NCI-H1105 (cell line): ENCODE measurements at regions not wholly inside any gene's neighbourhood (a gene's known extent, or its start where the extent isn't known, plus 50 kb on each side); places are given as distances from the start of the nearest gene placed in this dataset.

Experiments used
- DNase-seq: peaks from one replicate; lab custom pipeline; 2025; lab: John Stamatoyannopoulos, UW

DNA sequence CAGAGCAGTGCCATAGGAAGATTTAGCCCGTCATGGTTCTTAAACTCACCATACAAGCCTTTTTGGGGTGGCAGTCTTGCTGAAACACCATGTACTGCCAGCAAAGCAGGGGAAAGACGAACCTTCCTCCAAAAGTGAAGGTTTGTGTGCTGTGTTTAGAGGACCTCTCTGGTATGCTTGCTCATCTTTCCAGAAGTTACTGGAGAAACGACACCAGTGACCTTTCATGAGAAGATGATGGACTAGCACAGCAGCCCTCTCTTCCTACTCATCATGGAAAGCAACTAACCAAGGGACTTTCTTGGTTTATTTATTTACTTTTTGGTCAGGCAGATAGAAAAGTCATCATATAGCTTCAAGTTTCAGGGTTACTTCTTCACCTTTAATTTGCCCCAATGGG is 247.4 kb downstream of the PTEN start:
- no peak for DNase-seq

DNA sequence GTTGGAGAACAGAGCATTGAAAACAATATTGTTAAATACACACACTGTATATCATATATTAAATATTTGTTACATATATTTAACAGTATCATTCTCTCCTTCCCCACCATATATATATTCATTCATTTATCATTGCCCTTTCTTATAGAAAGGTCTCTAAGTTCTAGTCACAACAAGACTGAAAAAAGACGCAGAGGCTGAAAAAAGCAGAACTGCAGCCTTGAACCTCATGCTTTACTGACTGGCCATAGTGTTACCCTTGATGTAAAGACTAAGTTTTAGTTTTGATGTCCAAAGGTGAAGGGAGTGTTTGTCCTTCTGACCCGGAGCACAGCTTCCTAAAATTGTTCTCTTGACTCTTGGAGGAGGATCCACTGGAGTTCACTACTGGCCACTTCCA is 247.9 kb downstream of the PTEN start:
- DNase-seq, result no peak

DNA sequence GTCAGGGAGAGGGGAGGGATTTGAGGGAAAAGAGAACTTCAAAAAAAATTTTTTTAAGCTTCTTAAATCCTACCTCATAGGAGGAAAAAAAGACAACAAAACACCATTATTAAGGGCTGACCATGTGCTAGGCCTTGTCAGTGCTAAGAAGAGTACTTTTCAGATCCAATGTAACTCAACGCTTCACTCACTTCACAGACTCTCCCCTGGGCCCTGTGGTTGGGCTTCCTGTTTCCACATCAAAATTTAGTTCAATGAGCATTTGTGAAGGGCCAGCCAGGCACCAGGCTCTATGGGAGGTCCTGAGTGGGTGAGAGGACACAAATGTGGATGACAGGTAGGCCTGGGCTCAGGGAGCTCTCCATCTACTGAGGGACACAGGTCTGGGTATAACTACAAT is 249.8 kb downstream of the PTEN start:
- DNase-seq, result no peak

DNA sequence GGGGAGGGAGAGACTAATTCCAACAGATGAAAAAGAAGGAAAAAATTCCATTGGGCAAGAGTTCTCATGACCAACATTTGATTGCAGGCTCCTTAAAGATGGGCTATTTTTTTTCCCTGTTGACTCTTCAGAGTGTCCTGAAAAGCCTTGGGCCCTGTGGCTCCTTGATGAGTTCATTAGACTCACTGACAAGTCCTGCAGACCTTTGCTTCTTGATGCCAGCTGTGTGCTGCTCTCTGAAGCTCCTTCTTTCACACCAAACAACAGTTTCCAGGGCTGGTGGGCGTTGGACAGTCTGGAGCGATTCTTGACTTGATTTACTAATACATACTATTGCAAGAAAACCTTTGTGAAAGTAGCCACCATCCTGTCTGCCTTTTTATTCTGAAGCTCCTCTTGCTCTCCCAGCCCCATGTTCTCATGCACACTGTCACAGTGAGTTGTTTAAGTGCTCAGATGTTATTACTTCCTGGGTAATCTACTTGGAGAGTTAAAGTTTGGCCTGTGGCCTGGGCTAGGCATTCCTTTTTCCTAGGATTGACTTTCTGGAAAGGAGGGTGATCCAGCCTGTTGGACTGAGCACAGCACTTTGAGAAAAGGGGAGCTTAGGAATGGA is 250.3 kb downstream of the PTEN start:
- no peak for DNase-seq

DNA sequence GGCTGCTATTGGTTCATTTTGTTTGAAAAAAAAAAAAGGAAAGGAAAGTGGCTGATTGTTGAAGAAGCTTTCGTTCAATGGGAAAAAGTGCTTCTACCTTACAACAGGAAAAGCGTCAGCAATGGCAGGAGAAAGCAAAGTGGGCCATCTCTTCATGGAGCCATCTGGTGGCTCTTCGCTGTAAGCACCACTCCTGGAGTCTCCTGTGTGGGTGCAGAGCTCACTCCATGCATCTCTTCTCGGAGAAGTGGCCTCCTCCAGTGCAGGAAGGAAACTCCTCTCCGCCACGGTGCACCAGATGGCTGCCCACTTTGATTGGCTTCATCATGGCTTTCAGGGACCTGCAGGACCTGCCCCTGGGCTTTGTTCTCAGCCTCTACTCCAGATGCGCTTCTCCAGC is 250.9 kb downstream of the PTEN start:
- peak; percentile 14 for DNase-seq

DNA sequence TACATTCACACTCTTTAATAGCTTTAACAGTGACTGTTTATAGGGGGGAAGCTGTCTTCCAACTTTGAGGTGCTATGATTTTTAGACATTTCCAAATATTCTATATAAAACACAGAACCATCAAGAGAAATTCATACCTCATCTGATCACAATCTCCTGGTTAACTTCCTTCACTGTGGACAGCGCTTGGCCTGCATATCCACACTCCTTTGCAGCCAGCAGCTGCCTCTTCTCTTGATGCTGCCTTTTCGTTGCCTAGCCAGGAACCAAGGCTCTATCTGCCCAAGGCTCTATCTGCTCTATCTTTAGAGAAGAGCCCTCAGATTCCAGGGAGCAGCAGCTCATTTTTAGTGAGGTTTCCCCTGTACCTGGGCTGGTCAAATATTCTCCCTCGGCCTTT is 252.0 kb downstream of the PTEN start:
- DNase-seq, result no peak

DNA sequence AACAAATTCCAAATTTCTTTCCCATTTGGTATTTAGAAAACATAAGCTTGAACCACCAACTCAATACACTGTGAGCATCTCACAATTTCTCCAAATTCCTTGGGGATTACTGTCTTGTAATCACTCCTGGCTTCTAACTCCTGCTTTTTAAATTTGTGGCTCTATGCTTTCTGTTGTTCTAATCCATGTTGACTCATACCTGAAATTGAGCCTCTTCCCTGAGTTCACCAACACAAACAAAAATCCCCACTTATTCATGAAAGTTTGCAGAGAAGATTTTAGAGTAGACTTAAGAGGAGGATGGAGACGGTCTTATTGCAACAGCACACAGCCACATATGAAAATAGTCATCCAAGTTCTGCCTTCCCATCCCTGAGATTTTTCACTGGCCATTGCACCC is 252.5 kb downstream of the PTEN start:
- DNase-seq, result no peak

DNA sequence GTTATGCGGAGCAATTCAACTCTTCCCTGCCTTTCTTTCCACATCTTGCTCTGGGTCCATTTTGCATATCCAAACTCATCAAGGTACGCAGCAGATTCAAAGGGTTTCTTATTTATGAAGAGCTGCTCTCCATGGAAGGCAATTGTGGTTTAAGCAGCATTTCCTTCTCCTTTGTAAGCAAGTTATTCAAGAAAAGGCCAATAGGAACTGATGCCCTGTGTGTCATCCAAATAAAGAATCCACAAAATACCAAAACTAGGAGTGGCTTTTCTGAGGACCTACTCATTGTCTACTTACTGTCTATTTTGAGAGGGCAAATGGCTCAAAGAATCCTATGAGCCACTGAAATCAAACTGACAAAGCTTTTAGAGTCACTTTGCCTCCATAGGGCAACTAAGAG is 253.1 kb downstream of the PTEN start:
- no peak for DNase-seq

DNA sequence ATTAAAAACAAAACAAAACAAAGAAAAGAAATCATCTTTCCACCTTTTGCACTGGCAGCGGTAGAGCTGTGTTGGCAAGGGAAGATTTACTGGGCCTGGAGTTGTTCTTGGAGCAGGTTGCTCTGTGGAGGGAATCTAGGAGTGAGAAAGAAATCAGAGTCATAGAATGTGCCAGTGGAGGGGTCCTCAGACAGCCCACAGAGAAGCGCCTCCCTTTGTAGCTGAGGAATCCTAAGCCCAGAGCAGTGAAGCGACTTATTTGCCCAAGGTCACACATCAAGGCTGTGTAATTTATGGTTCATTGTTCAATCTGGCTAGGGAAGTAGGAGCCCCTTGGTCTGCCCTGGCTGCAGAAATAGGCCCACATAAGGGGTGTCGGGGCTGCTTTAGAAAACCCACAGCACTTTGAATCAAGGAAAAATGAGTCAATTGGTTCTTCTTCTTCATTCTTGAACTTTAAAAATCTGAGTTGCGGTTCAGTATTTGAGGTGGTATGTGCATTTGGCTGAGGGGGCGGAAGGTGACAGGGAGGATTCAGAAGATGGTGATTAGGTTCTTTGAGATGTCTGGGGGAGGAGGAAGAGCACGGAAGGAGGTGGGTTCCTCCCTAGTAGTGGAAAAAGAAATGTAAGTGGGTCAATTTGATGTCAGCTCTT is 253.7 kb downstream of the PTEN start:
- no peak for DNase-seq

DNA sequence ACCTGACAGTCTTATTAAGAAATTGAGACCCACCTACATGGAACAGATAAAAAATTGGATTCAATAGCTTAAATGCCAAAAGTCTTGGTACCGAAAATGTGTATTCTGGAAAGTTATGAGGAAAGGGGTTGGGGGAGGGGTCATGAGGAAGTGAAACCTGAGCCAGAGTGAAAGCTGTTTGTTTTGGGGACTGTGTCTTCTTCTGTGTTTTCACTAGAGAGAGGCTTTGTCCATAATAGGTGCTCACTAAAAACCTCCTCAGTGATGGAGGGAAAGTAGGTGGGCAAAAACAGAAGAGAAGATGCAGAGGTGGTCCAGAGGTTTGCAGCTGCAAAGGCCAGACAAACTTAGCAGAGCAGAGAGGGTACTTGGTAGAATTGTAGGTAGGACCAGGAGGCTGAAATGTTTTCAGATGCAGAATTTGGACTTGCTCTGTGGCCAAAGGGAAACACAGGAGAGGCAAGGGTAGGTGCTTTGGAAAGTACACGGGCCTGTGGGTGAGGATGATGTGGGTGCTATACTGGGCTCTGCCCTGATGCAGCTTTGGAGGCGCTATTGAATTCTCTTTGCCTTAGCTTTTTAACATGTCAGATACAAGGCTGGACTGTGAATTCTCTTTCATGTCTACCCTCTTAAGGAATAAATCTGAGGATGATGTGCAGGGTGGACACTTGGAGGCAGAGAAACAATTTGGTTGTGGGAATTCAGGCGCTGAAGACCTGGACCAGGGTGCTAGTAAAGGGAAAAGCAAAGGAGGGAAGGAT is 254.6 kb downstream of the PTEN start:
- DNase-seq, result no peak

DNA sequence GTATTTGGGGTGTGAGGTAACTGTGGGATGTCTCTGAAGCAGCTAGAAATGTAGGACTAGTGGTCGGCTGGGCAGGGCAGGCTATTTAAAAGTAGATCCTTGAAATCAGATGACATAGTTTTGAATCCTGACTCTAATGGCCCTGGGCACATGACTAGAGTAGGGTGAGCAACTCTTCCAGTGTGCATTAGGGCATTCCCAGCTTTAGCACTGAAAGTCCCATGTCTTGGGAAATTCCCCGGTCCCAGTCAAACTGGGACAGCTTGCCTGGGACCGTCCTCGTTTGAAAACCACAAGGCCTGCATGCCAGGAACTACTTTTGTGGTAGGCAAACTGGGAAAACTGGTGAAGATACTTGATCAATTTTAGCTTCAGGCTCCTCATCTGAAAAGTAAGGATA is 255.3 kb downstream of the PTEN start:
- no peak for DNase-seq

DNA sequence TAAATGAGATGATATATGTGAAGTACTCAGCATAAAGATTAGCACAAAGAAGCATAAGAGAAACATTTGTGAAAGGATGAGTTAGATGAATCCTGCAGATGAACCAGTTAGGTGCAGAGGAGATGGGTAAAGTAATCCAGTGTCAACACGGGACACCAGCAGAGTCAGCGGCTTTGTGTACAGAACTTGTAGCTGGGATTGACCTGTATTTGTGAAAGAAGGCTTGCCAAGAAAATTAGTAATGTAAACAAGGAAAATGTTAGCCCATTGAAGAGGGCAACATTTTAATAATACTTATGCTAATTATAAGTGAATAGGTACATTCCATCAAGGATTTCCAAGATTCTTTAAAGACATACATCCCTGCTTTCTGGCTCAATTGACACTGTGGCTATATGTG is 255.7 kb downstream of the PTEN start:
- no peak for DNase-seq

DNA sequence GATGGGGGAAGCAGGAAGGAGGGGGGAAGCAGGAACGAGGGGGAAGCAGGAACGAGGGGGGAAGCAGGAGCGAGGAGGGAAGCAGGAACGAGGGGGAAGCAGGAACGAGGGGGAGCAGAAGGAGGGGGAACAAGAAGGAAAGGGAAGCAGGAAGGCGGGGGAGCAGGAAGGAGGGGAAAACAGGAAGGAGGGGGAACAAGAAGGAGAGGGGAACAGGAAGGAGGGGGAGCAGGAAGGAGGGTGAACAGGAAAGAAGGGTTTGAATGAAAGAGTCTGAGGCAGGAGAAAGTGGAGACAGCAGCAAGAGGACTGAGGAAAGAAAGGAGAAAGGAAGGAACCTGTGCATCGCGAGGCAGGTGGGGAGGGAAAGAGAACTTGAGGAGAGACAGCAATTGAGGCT is 256.6 kb downstream of the PTEN start:
- no peak for DNase-seq

DNA sequence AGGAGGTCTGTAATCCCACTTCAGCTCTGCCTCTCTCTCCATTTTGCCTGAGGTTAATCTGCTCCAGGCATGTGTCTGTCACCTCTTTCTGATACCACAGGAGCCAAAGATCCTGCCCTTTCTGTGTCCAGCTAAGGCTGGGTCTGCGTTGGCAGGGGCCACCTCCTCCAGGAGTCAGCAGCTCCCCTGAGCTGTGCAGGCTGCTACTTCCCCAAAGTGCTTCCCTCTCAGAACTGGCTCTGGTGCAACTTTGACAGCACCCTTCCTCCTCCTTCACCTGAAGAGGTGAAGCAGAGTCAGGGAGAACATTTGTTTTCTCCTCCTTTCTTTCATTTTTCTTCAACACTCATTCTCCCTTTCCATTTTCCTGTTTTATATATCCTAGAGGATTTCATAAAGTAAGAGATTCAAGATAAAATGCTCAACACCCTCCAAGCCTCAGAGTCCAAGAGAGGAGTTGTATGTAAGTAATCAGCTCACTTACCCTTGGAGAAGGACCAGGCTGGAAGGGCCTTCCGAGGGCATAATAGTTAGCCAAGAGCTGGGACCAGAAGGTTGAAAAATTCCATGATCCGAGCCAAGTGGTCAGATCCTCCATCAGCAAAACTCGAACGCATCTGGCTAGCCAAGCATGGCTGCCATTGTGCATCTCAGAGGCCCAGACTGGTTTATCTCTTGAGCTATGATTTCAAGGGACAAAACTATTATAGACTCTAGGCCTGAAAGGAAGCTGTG is 257.3 kb downstream of the PTEN start:
- DNase-seq, result no peak

DNA sequence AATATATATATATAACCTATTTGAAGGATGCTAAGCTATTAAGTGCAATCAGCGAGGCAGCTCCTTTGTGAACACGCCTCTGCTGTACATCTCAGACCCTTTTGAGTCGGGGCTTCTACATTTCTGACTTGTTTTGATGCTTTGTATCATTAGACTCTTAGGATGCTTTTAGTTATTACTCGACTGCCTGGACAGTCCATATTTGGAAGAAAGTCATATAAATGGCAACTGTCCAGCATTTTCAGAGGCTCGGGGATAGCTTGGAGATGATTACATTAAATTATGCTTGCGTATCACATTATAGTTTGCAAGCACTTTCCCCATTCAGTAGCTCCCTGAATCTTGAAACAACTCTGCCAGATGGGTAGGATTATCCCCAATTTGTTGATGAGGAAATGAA is 257.9 kb downstream of the PTEN start:
- DNase-seq, result no peak

DNA sequence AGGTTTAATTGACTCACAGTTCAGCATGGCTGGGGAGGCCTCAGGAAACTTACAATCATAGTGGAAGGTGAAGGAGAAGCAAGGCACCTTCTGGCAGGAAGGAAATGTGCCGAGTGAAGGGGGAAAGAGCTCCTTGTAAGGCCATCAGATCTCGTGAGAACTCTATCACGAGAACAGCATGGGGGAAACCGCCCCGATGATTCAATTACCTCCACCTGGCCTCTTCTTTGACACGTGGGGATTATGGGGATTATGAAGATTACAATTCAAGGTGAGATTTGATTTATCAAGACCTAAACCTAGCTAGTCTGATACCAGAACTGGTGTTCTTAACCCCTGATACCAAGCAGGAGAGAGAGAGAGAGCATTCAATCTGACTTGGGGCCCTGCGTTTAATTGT is 258.7 kb downstream of the PTEN start:
- DNase-seq, result no peak

DNA sequence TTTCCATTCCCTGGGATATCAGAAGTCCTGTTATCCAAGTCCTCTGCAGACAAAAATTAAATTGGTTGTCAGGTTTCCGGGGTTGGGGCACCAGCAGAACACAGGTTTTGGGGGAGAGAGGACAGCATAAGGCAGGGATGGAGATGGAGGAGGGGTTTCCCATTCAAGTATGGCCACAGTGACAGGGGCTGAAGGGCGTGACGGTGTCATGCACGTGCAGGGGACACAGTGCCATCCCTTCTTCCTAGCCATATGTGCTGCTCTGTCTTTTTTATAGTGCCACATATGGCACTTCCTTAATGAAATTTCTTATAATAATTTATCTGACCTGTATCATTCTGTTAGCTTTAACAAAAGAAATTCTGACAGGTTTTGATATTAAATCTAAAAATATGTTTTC is 259.2 kb downstream of the PTEN start:
- no peak for DNase-seq

DNA sequence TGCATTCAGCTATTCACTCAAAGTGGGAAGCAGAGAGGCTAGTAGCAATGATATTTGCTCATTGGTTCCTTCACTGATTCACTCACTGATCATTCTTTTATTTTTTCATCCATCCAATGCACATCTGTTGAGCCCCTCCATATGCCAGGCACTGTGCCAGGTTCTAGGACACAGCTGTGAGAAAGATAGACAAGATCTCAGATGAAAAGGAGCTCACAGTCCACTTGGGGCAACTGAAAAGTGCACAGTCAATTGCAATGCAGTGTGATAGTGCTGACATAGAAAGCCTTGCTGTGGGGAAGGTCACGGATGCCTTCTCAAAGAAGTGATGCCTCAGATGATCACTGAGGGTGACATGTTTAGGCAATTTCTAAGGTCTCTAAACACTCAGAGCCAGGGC is 262.3 kb downstream of the PTEN start:
- no peak for DNase-seq

DNA sequence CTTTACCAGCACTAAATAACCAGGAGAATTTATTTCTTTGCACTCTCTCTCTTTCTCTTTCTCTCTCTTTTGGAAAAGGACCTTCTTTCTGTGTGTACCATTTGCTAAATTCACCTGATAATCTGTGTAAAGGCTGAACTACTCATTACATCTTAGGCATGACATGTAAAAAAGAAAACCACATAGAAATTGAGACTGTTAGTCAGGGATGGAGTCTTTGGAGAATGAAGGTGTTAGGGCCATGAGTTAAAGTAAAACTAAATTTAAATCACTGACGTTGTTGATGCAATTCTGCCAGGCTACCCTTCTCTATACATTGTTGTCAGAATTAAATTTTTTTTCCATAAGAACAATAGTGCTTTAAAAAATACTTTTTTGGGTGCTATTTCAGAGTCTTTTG is 263.3 kb downstream of the PTEN start:
- DNase-seq, result no peak

DNA sequence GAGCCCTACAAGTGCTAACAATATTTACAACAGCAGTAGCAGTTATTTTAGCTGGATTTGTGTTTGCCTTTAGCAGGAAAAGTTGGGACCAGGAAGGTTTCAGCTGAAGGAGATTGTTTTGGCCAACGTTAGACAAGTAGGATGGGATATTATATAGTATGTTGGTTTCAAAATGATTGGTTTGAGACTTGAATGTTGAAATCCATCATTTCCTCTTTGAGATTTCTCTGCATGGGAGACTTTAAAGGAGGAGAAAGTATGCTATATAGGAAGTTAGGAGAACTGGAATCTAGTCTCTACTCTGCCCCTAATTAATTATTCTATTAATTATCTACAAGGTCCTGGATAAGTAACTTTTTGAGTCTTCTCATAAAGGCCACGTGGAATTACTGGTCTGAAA is 263.8 kb downstream of the PTEN start:
- DNase-seq, result no peak

DNA sequence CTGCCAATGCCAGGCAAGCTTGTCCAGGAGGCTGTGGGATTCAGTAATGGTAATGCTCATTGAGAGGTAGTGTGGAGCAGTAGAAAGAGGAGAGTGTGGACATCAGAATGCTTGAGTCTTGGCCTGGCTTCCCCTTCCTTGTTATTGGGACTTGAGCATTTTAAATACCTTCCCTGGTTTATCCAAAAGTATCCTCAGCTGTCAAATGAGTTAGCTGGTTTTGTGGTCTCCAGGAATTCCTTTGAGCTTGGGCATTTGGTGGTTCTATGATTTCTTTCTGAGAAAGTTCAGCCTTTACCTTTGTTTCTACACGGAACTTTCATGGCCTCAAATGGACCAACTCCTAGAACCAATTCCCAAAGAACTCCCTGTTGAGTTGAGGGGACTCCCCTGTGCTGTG is 264.3 kb downstream of the PTEN start:
- no peak for DNase-seq

DNA sequence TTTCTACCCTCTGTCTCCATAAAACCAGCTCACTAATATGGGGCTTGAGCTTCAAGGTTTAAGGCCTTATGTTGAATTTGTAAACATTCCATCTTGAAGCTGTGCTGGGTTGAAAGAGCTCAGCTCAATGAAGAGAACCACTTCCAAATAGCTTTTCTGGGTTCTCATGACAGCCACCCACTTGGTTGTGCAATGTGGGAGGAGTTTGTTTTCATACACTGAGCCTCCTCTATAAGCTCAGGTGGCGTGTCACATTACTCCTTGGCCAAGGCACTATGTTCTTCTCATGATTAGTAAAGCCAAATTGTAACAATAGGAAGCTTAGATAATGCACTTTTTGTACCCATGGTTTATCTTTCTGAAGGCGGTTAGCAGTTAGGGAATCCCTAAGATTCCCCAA is 265.6 kb downstream of the PTEN start:
- DNase-seq, result no peak

DNA sequence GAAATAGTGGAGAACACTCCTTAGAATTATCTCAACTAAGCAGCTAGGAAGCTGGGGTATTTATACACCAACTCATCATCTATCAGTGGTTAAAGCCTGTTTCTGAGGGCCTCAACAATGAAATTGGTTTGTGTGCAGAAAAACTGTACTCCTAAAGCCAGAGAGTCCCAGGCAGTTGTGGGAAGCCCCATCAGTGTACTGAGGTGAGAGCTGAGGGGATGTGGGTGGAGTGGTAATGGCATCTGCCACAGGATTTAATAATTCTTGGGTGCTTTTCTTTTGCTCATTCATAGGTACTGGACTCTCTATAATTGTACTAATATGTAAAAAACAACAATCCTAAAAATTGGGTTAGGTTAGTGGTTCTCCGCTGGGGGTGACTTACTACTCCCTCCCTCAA is 267.5 kb downstream of the PTEN start:
- no peak for DNase-seq
